HG03039 (cell line): ENCODE measurements at regions not wholly inside any gene's neighbourhood (a gene's known extent, or its start where the extent isn't known, plus 50 kb on each side); places are given as distances from the start of the nearest gene placed in this dataset.
A peak's percentile ranks its signal among the peaks of the same experiment; 100 is the strongest.

Experiments
- ATAC-seq: cut with Tn5 transposase; IDR thresholded peaks from one replicate; pipeline ENCODE4 v1.9.1; 2021; ENCODE audit warnings: mild to moderate bottlenecking, moderate library complexity; ENCODE audit not compliant: unreplicated experiment

DNA sequence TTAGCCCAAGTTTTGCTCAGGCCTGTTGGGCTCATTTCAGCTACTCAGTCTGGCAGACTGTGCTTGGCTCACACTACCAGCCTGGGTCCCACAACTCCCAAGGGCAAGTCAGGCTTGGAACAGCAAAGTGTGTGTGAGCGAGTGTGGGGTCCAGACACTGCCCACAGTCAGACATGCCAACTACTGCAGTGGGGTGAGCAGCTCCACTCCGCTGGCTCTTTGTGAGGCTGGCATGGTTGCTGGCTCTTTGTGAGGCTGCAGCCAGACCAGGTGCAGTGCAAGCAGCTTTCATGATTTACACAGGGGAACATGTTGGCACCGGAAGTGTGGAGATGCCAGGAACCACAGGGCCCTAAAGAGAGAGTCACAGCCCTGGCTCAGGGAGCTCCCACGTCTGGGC lies 606.7 kb upstream of the FAM174A start:
- no peak for ATAC-seq

GRCh38 chr5:99926463-99926862 lies 608.7 kb upstream of the FAM174A start:
- ATAC-seq: no peak

DNA sequence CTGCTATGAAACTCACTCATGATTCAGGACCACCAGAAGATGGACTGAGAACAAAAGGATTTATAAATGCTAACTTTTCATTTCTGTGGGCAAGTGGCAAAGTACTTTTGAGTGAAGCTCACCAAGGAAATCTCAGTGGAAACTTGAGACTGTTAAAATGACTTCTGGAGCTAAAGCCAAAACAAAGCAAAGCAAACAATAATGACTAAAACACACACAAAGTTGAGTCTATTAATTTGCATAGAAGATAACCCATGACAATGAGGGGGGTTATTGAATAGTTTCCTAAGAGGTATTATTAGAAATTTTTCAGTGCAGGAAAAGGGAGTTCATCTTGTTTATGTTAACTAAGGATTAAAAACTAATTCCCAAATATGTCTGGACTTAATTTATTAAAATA lies 612.8 kb upstream of the FAM174A start:
- ATAC-seq: no peak

DNA sequence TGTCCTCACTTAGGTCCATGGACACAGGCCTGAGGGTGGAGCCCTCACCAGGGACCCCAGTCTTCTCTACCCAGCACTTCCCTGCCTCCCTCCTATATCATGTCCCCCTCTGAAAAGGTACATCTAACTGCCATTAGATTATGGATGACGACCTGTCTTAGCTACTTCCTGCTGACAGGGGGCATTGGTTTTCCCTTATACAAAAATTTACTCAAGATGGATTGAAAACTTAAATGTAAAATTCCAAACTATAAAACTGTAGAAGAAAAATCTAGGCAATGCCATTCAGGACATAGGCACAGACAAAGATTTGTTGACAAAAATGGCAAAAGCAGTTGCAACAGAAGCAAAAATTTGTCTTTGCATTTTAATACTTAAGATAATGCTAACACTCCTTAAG lies 623.2 kb upstream of the FAM174A start:
- no peak for ATAC-seq

GRCh38 chr5:99906776-99907175 lies 628.4 kb upstream of the FAM174A start:
- ATAC-seq: no peak

GRCh38 chr5:99901972-99902371 lies 633.2 kb upstream of the FAM174A start:
- ATAC-seq: no peak

DNA sequence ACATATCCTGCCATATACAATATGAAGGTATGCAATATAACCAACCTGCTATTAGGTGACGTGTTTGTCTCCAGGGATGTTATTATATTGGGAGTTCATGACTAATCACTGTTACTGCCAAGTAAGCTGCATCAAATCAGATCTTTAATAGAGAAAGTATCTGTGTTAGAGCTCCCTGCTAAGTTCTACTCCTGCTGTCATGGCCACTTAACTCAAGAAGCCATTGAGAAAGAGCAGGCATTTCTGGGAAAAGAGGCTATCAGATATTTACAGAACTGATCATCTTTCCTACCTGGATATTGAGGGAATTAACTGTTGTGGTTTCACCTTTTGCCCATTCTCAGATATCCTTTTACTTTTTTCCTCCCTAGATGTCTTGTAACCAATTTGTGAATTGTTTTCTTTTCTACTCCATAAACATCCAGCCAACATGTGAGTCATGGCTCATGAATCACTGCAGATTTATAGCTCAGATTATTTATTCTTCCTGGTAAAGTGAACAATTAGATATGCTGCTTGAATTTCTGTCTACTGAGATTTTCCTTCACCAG lies 634.8 kb upstream of the FAM174A start:
- no peak for ATAC-seq

DNA sequence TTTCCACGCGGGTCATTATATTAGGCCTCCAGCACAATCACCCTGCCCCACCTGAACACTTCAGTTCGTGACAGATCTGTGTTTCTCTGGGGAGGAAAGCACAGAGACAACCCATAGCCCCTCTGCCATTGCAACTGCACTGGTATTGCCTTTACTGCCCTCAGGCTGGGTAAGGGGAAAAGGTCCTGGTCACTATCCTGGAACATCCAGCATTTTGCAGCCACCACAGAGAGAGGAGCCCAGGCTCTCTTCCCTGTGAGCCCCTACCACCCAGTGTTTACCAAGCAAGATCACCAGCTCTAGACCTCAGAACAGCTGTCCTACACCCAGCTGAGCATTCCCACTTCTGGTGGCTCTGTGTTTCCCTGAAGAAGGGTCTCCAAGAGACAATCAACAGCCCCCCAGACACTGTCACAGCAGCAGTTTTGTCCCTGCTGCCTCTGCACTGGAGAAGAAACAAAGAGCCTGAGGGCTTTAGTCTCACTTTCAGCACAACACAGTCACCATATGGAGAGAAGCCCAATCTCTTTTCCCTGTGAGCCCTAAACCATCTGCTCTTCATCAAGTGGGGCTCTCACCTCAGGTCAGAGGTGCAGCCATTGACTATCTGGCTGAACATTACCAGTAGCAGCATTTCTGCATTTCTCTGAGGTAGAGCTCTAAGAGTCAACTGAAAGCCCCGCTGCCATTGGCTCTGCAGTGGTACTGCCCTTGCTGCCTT lies 655.2 kb upstream of the FAM174A start:
- ATAC-seq: no peak

- no peak for ATAC-seq
These were observed 656.3 kb upstream of the FAM174A start for GRCh38 chr5:99878830-99879229.

GRCh38 chr5:99866740-99867139 lies 668.4 kb upstream of the FAM174A start:
- peak; percentile 95 for ATAC-seq

DNA sequence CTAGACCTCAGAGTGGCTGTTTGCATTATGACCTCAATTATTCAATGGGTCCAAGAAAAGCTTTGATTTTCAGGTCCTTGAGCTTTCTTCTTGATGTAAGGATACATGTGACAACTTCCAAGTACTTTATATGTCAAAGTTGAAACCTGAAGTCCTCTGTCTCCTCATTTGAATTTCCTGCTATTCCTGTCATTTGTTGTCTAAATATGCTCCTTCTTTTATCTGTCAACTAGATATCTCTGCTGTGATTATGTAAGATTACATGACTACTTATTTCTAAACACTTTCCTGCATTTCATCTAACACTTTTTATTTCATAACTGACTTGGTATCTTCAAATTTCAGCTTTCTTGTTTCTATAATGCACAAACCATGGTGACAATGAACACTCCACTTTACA lies 670.0 kb upstream of the FAM174A start:
- ATAC-seq: no peak

- no peak for ATAC-seq
These were observed 699.4 kb upstream of the FAM174A start for GRCh38 chr5:99835791-99836190.

DNA sequence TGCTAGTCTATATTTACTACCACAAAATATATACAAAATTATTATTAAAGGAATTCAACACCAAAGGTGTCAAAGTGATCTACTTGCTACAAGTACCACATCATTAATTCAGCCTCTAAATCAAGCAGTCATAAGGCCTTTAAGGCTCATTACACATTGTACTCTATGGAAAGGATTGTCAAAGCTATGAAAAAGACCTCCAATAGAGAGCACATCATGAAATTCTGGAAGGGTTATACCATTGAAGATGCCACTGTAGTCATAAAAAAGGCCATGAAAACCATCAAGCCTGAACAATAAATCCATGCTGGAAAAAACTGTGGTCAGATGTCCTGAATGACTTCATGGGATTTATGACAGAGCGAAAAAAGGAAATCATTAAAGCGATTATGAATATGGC lies 708.0 kb upstream of the FAM174A start:
- ATAC-seq: no peak

GRCh38 chr5:99817796-99818195 lies 717.4 kb upstream of the FAM174A start:
- ATAC-seq: no peak

DNA sequence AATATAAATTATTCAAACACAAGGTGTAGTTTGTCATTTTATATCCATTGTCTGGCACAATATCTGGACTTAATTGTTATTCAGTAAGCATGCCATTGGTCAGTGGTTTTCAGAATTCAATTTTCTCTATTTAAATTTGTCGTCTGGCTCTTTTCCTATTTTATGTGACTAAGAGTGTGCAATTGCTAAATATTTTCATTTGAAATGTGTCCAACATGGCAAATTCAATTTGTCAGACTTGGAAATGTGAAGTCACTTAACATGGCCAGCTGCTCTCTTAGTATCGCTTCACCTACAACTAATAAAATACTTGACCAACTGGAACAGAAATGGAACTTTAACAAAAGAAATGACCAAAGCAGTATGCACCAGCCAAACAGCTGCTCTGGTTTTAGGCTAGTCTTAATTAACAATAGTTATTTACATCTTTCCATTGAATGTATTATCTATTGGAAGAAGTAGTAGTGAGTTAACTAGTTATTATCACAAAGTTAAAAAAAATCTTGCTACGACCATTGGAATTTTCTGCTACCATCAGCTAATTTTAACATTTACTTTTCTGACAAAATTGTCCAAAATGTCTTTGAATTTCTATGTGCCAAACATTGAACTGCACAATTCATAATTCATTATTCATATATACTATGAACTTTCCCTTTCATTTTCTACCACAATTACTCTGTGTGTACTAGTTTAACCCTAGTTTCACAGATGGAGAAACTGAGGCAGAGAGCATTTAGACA lies 720.7 kb upstream of the FAM174A start:
- ATAC-seq: no peak

GRCh38 chr5:99808657-99809230 lies 726.4 kb upstream of the FAM174A start:
- ATAC-seq: no peak

DNA sequence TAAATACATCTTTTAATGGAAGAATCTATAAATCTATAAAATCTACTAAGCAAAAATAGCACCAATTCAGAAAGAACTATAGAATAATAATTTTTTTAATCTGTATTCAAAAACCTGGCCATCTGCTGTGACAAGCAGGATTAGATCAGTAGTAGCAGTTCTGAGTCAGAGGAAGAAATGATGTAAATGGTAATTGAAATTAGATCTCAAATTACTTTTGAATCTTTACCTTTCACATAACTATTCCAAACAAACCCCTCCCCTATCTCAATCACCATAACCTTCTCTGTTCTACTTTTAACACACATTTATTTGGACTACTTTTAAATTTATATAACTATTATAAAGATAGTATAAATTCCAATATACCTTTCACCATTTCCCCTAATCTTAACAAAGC lies 727.8 kb upstream of the FAM174A start:
- ATAC-seq: no peak

GRCh38 chr5:99795031-99795430 lies 740.1 kb upstream of the FAM174A start:
- no peak for ATAC-seq

DNA sequence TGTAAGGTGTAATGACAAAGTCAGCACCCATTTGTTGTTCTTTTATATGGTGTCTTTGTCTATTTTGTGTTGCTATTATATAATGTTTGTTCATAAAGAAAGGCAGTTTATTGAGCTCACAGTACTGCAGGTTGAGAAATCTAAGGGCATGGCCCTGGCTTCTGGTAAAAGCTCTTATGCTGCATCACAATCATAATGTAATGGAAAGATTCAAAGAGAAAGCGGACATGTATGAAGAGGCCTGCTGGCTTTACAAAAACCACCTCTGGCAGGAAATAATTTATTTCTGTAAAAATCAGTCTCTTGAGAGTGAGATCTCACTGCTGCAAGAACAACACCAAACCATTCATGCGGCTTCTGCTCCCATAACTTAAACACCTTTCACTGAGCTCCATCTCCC lies 746.7 kb upstream of the FAM174A start:
- ATAC-seq: no peak

DNA sequence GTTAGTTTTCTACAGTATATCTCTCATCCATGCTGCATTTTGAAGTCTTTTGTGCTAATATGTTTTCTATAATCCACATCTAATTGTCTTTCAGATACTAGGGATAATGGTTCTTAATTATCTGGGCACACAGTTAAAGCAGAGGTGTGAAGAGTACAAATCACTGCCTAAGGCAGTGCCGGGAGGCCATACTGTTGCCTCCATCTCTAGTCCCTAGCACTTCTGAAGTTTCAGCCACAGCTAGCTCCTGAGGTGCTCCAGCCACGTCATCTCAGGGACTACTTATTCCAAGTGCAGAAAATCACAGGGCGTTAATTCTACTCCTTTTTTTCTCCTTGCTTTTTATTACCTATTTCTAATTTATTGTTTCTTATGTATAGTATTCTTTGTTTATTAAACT lies 760.0 kb upstream of the FAM174A start:
- no peak for ATAC-seq

- ATAC-seq: no peak
These were observed 761.9 kb upstream of the FAM174A start for GRCh38 chr5:99773290-99773689.

- no peak for ATAC-seq
These were observed 763.9 kb upstream of the FAM174A start for GRCh38 chr5:99771296-99771695.
